Brain microvascular endothelial cell (primary cell): ENCODE measurements at regions not wholly inside any gene's neighbourhood (a gene's known extent, or its start where the extent isn't known, plus 50 kb on each side); places are given as distances from the start of the nearest gene placed in this dataset.

Source experiments
- DNase-seq: peaks from one replicate; pipeline ENCODE4 v3.0.0-alpha.2; 2020
- H3K27ac ChIP-seq: fragments of 250-450 bp; sonication (Bioruptor Pico); 2 replicates; pipeline ENCODE4 v1.5.1; 2020; ENCODE audit warnings: mild to moderate bottlenecking, moderate library complexity
- H3K27me3 ChIP-seq: fragments of 250-450 bp; sonication (Bioruptor Pico); replicated peaks from 2 replicates; pipeline ENCODE4 v1.5.1; 2020; ENCODE audit warnings: mild to moderate bottlenecking
- H3K36me3 ChIP-seq: fragments of 250-450 bp; sonication (Bioruptor Pico); replicated peaks from 2 replicates; pipeline ENCODE4 v1.5.1; 2020; ENCODE audit warnings: mild to moderate bottlenecking
- H3K4me3 ChIP-seq: 2 replicates; pipeline ENCODE4 v1.5.1; 2011; ENCODE audit warnings: low read depth, mild to moderate bottlenecking, control low read depth, low read length, moderate library complexity
- in situ Hi-C: cut with HindIII; loops from 2 replicates; pipeline ENCODE4 v1.10.0; 2017; ENCODE audit warnings: low sequenced_read_pairs, low pct_ligation_motif_present
- TF ChIP-seq, protein P1 (sequence below): IDR thresholded peaks from 2 replicates; pipeline ENCODE4 v1.5.1; 2011; ENCODE audit warnings: low read depth, mild to moderate bottlenecking, moderate library complexity, low read length, control low read depth, inconsistent platforms; ENCODE audit errors: missing control alignments

DNA sequence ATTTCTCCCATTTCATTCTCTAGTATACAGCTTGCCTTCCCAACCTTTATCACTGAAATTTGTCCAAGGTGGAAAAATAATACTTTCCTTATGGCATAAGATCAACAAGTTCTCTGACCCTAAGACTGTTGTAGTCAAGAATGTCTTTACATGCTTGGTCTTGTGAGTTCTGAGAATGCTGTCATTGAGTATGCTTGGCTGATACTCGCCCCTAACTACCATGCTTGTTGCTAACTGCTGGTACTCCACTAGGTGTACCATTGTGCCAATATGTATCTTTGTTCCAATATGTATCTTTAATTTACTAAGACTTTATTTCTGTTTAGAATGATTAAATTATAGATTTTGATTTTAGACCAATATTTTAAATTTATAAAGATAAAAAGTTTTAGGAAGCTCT is 796.4 kb downstream of the PCDH7 start:
- H3K27ac ChIP-seq = no peak overlapping the region
- H3K4me3 ChIP-seq = no peak overlapping the region
- no peak for DNase-seq
- in situ Hi-C loops = no loop called here
- TF ChIP-seq, protein P1, sequence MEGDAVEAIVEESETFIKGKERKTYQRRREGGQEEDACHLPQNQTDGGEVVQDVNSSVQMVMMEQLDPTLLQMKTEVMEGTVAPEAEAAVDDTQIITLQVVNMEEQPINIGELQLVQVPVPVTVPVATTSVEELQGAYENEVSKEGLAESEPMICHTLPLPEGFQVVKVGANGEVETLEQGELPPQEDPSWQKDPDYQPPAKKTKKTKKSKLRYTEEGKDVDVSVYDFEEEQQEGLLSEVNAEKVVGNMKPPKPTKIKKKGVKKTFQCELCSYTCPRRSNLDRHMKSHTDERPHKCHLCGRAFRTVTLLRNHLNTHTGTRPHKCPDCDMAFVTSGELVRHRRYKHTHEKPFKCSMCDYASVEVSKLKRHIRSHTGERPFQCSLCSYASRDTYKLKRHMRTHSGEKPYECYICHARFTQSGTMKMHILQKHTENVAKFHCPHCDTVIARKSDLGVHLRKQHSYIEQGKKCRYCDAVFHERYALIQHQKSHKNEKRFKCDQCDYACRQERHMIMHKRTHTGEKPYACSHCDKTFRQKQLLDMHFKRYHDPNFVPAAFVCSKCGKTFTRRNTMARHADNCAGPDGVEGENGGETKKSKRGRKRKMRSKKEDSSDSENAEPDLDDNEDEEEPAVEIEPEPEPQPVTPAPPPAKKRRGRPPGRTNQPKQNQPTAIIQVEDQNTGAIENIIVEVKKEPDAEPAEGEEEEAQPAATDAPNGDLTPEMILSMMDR = no peak
- no peaks in the 10 kb centered on the region for H3K36me3 ChIP-seq
- H3K27me3 ChIP-seq = no peaks in the 10 kb centered on the region

DNA sequence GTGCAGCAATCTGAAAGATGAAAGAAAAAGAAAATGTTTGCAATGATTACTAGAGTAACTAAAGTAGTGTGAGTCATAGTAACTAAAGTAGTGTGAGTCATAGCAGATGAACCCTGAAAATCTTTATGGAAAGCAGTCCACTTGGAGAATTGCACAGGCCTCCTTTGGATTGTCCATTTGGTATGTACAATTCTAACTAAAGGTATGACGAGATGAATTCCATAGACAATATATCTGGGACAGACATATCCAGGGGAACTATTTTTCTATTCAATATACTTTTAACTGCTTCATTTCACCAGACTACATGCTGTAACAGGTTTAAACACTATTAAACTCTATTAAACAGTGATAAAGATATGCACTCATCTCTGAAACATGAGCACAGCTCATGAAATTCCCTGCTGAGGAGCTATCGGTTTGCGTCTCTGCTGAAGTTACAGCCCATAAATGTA is 798.7 kb downstream of the PCDH7 start:
- no peak overlapping the region for H3K4me3 ChIP-seq
- H3K36me3 ChIP-seq = no peaks in the 10 kb centered on the region
- no peaks in the 10 kb centered on the region for H3K27me3 ChIP-seq
- TF ChIP-seq, protein P1 = no peak
- H3K27ac ChIP-seq = no peak overlapping the region
- peak; percentile 20 for DNase-seq
- in situ Hi-C loops = no loop called here

DNA sequence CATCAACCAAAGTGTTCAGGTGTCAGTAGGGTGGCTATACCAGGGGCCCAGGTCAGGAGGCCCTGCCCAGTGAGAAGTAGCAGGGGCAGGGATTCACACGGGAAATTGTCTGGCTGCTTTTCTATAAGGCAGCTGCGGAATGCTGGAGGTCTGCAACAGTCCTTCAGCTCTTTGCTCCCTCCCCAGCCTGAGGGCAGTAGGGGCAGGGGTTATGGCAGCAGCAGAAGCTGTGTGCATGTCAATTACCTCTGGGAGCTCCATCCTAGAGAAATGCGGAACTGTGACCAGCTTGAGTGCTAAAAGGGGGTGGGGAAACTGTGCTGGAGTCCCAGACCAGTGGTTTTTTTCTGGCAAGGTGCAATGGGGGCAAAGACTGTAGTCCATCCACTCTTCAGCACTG is 810.4 kb downstream of the PCDH7 start:
- TF ChIP-seq, protein P1 = no peak
- H3K36me3 ChIP-seq = no peaks in the 10 kb centered on the region
- H3K4me3 ChIP-seq = no peak overlapping the region
- no peaks in the 10 kb centered on the region for H3K27me3 ChIP-seq
- in situ Hi-C loops = no loop called here
- H3K27ac ChIP-seq = no peak overlapping the region
- no peak for DNase-seq

DNA sequence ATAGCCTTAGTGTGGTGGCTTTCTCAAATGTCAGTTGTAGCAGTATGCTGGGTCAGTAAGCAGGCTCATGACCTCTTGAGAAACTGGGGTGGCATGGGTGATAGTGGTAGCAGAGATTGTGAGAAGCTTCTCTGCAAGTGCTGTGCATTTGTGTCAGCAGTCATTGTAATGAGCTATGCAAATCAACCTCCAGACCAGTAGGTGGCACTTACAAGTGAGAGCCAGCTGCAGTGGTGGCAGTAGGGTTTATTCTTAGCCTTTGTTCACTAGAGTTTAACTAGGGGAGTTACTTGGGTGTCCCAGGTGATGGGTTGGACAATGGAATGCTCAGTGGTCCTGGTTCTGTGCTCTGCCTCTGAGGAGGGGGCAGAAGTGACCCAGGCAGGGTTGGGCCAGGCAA is 818.7 kb downstream of the PCDH7 start:
- no peak for DNase-seq
- no peaks in the 10 kb centered on the region for H3K36me3 ChIP-seq
- no peaks in the 10 kb centered on the region for H3K27me3 ChIP-seq
- no peak overlapping the region for H3K4me3 ChIP-seq
- TF ChIP-seq, protein P1 = no peak
- H3K27ac ChIP-seq = no peak overlapping the region
- in situ Hi-C loops = no loop called here

DNA sequence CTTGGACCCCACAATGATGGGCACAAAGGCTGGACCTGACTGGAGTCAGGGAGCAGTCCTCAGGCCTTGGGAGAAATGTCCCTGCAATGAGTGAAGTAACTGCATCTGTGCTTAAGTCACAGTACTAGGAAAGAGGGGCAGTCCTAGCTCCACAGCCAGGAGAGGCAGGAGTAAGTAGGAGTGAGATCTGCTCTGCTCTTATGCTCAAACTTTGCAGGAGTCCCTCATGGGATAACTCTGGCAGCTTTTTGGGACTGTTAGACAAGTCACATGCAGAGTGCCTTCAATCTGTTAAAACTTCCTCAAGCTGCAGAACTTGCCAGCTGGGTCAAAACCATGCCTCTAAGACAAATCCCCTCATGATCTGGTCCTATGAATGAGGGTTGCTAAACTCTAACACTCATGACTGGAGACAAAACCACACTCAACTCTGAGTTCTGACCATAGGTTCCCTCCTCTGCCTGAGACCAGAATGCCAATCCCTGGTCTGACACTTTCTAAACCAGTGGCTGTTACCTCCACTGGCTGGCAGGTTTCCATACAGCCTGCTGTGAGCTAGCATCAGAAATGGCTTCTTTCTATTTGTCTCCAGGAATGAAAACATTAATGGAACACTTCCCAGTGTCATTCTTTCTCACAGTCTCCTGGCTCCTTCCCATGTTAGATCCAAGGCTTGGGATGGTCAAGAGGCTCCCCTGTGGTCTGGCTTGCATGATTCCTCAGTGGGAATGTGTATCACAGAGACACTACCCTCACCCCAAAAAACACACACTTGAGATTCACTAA is 819.3 kb downstream of the PCDH7 start:
- Histone ChIP-seq H3K27me3 (no peaks in the 10 kb centered on the region), H3K36me3 (no peaks in the 10 kb centered on the region), H3K27ac (no peak overlapping the region), H3K4me3 (no peak overlapping the region)
- in situ Hi-C loops = no loop called here
- TF ChIP-seq, protein P1 = no peak
- no peak for DNase-seq

DNA sequence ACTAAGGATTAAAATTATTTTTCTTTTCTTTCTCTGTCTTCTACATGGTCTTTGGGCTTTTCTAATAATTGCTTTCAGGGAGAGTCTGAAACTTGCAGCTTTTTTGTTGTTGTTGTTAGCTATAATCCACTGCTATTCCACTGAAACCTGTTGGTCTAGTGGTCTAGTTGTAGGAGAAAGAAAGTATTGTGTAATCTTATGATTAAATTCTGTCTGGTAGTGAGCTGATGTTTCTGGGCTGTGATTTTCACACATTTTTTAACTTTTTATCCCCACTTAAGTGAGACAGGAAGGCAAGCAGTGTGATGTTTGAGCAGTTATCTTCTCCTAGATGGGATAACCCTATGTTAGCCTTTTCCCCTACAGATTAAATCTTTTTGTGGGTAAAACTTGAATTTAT is 825.2 kb downstream of the PCDH7 start:
- TF ChIP-seq, protein P1 = no peak
- DNase-seq = no peak
- H3K27ac ChIP-seq = no peak overlapping the region
- no peaks in the 10 kb centered on the region for H3K27me3 ChIP-seq
- in situ Hi-C loops = no loop called here
- no peak overlapping the region for H3K4me3 ChIP-seq
- no peaks in the 10 kb centered on the region for H3K36me3 ChIP-seq
